Hepatocyte (in vitro differentiated cells): ENCODE measurements at regions not wholly inside any gene's neighbourhood (a gene's known extent, or its start where the extent isn't known, plus 50 kb on each side); places are given as distances from the start of the nearest gene placed in this dataset.

Source experiments
- DNase-seq: peaks from one replicate; pipeline ENCODE4 v3.0.0-alpha.2; 2016; ENCODE audit warnings: low spot score
- H2AFZ ChIP-seq: fragments of 200-600 bp; sonication (generic); 2 replicates; pipeline ENCODE4 v1.6.0; 2016; ENCODE audit warnings: antibody characterized with exemption, mild to moderate bottlenecking
- H3K27ac ChIP-seq: fragments of 200-600 bp; sonication (generic); 2 replicates; pipeline ENCODE4 v1.5.1; 2016; ENCODE audit warnings: mild to moderate bottlenecking
- H3K27me3 ChIP-seq: fragments of 200-600 bp; sonication (generic); 2 replicates; pipeline ENCODE4 v1.6.1; 2016
- H3K36me3 ChIP-seq: fragments of 200-600 bp; sonication (generic); replicated peaks from 2 replicates; pipeline ENCODE4 v1.5.1; 2016; ENCODE audit warnings: low read depth; ENCODE audit not compliant: insufficient read depth
- H3K4me1 ChIP-seq: fragments of 200-600 bp; sonication (generic); 2 replicates; pipeline ENCODE4 v1.5.1; 2016; ENCODE audit warnings: mild to moderate bottlenecking, moderate library complexity; ENCODE audit not compliant: insufficient read depth
- H3K4me2 ChIP-seq: fragments of 200-600 bp; sonication (generic); 2 replicates; pipeline ENCODE4 v1.6.0; 2016
- H3K4me3 ChIP-seq: fragments of 200-600 bp; sonication (generic); 2 replicates; pipeline ENCODE4 v1.5.1; 2016; ENCODE audit warnings: mild to moderate bottlenecking
- H3K79me2 ChIP-seq: fragments of 200-600 bp; sonication (generic); 2 replicates; pipeline ENCODE4 v1.6.0; 2017; ENCODE audit warnings: mild to moderate bottlenecking
- H3K9me2 ChIP-seq: fragments of 200-600 bp; sonication (generic); replicated peaks from 2 replicates; pipeline ENCODE4 v1.6.0; 2017; ENCODE audit warnings: mild to moderate bottlenecking; ENCODE audit not compliant: insufficient read depth
- H3K9me3 ChIP-seq: fragments of 200-600 bp; sonication (generic); 2 replicates; pipeline ENCODE4 v1.5.1; 2016; ENCODE audit warnings: low read depth, mild to moderate bottlenecking
- H4K20me1 ChIP-seq: fragments of 200-600 bp; sonication (generic); 2 replicates; pipeline ENCODE4 v1.6.0; 2016; ENCODE audit warnings: mild to moderate bottlenecking; ENCODE audit not compliant: insufficient read depth, poor library complexity, severe bottlenecking
- EZH2 ChIP-seq: fragments of 200-600 bp; sonication (generic); IDR thresholded peaks from 2 replicates; pipeline ENCODE4 v1.6.1; 2016; ENCODE audit warnings: antibody characterized with exemption, mild to moderate bottlenecking, borderline replicate concordance
- EZH2phosphoT487 ChIP-seq: fragments of 200-600 bp; sonication (generic); IDR thresholded peaks from one replicate; pipeline ENCODE4 v1.6.1; 2018; ENCODE audit warnings: antibody characterized with exemption, mild to moderate bottlenecking, low read depth, moderate library complexity; ENCODE audit not compliant: unreplicated experiment, severe bottlenecking
- WGBS: methylation state at CpG from one replicate; pipeline ENCODE4 v1.1.6; 2016; ENCODE audit warnings: low lambda C conversion rate; ENCODE audit errors: missing lambda C conversion rate; 5-methylcytosine and 5-hydroxymethylcytosine counted together
- TF ChIP-seq, protein P1 (sequence below): fragments of 200-600 bp; sonication (generic); IDR thresholded peaks from 2 replicates; pipeline ENCODE4 v1.5.1; 2016; ENCODE audit warnings: antibody characterized with exemption, mild to moderate bottlenecking; ENCODE audit not compliant: poor library complexity

DNA sequence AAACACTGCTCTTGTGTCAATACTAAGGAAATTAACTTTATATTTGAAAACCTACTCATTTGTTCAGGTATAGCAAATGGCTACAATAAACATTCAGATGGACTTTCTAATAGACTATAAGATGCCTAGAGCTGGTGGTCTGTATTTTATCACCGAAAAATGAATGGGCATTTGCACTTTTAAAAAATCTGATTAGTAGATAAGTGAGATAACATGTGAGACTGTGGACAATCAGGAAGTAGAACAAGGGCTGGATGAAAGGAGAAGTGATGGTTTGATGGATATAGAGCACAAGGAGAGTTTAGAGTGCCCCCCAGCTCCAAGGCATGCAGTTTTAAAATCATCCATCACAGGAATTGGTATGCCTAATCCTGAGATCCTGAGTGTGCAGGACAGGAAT is 308.4 kb upstream of the RARB start:
- H3K36me3 ChIP-seq: no peaks in the 10 kb centered on the region
- DNase-seq: no peak
- H4K20me1 ChIP-seq: no peaks in the 10 kb centered on the region
- H3K27me3 ChIP-seq: no peaks in the 10 kb centered on the region
- no peak overlapping the region for H3K4me3 ChIP-seq
- H3K9me2 ChIP-seq: no peaks in the 10 kb centered on the region
- H3K79me2 ChIP-seq: no peaks in the 10 kb centered on the region
- H2AFZ ChIP-seq: no peak overlapping the region
- no peak overlapping the region for H3K27ac ChIP-seq
- TF ChIP-seq EZH2: no peak
- TF ChIP-seq, protein P1, sequence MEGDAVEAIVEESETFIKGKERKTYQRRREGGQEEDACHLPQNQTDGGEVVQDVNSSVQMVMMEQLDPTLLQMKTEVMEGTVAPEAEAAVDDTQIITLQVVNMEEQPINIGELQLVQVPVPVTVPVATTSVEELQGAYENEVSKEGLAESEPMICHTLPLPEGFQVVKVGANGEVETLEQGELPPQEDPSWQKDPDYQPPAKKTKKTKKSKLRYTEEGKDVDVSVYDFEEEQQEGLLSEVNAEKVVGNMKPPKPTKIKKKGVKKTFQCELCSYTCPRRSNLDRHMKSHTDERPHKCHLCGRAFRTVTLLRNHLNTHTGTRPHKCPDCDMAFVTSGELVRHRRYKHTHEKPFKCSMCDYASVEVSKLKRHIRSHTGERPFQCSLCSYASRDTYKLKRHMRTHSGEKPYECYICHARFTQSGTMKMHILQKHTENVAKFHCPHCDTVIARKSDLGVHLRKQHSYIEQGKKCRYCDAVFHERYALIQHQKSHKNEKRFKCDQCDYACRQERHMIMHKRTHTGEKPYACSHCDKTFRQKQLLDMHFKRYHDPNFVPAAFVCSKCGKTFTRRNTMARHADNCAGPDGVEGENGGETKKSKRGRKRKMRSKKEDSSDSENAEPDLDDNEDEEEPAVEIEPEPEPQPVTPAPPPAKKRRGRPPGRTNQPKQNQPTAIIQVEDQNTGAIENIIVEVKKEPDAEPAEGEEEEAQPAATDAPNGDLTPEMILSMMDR: no peak
- no peak for TF ChIP-seq EZH2phosphoT487
- no peak overlapping the region for H3K4me2 ChIP-seq
- WGBS: 88% methylated on average over 1 of the region's 1 CpG
- H3K4me1 ChIP-seq: peaks cover 4% of the 10 kb centered on the region
- no peaks in the 10 kb centered on the region for H3K9me3 ChIP-seq

DNA sequence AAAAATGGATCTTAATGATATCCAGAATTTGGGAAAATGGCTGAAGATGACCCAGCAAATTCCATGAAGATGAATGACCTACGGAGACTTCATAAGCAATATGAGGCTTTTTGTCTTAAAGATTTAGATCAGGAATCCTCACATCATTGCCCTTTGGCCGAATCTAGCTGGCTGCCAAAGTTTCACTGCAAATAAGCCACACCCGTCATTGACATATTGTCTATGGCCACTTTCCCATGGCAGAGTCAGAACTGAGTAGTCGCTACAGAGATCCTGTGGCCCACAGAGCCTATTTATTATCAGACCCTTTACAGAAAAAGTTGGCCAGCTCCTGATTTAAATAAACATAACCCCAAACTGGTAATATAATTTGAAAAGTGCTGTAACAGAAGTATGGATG is 307.4 kb upstream of the RARB start:
- no peaks in the 10 kb centered on the region for H3K9me2 ChIP-seq
- H3K27ac ChIP-seq: no peak overlapping the region
- no peaks in the 10 kb centered on the region for H3K36me3 ChIP-seq
- peaks cover 4% of the 10 kb centered on the region for H3K4me1 ChIP-seq
- H3K4me3 ChIP-seq: no peak overlapping the region
- no peak overlapping the region for H3K4me2 ChIP-seq
- peak; percentile 10 for DNase-seq
- WGBS: 78% methylated on average over 4 of the region's 4 CpGs
- H2AFZ ChIP-seq: no peak overlapping the region
- H4K20me1 ChIP-seq: no peaks in the 10 kb centered on the region
- no peak for TF ChIP-seq EZH2phosphoT487
- TF ChIP-seq, protein P1: no peak
- TF ChIP-seq EZH2: no peak
- no peaks in the 10 kb centered on the region for H3K27me3 ChIP-seq
- no peaks in the 10 kb centered on the region for H3K9me3 ChIP-seq
- H3K79me2 ChIP-seq: no peaks in the 10 kb centered on the region

DNA sequence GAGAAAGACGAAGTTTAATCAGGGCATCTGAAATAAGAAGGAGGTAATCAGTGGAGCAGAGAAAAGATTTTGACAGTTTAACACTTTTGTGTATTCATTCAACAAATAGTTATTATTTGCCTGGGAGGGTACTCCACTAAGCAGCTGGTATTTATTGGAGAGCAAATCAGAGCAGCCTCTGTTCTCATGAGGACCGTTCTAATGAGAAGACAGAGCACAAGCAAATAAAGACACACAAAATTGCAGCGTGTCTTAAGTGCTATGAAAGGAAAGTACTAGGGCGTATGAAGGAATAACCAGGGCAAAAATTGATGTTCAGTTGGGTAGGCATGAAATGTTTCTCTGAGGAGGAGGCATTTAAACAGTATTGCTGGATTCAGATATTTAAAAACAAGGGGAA is 302.9 kb upstream of the RARB start:
- TF ChIP-seq EZH2phosphoT487 (no peak), EZH2 (no peak)
- TF ChIP-seq, protein P1: no peak
- Histone ChIP-seq H3K4me2 (no peak overlapping the region), H3K36me3 (no peaks in the 10 kb centered on the region), H3K27me3 (no peaks in the 10 kb centered on the region), H3K9me3 (no peaks in the 10 kb centered on the region), H3K27ac (no peak overlapping the region), H3K4me1 (no peaks in the 10 kb centered on the region), H3K9me2 (no peaks in the 10 kb centered on the region), H3K79me2 (no peaks in the 10 kb centered on the region), H2AFZ (no peak overlapping the region), H4K20me1 (no peaks in the 10 kb centered on the region), H3K4me3 (no peak overlapping the region)
- no peak for DNase-seq
- 75% methylated on average over 4 of the region's 4 CpGs for WGBS

DNA sequence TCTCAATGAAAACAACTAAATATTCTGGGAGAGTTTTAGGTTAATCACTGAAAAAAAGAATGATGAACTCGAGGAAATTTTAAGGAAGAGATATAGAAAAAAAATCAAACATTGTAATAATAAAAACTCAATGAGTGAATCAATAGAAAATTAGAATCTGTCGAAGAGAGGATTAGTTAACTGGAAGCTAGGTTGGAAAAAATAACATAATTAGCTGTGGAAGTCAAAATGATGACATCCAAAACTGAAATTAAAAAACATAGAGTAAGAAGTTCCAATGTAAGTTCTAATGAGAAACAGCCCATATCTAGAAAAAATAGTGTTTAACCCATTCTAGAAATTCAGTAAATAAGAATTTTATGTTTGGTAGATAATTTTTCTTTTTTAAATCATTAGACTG is 299.3 kb upstream of the RARB start:
- no peak for TF ChIP-seq EZH2phosphoT487
- TF ChIP-seq, protein P1: no peak
- TF ChIP-seq EZH2: no peak
- no peak overlapping the region for H3K27ac ChIP-seq
- H3K4me3 ChIP-seq: no peak overlapping the region
- no peak overlapping the region for H3K4me2 ChIP-seq
- no peaks in the 10 kb centered on the region for H4K20me1 ChIP-seq
- DNase-seq: no peak
- WGBS: 92% methylated on average over 2 of the region's 2 CpGs
- no peaks in the 10 kb centered on the region for H3K4me1 ChIP-seq
- H3K27me3 ChIP-seq: no peaks in the 10 kb centered on the region
- H3K9me3 ChIP-seq: no peaks in the 10 kb centered on the region
- no peaks in the 10 kb centered on the region for H3K36me3 ChIP-seq
- H3K79me2 ChIP-seq: no peaks in the 10 kb centered on the region
- H2AFZ ChIP-seq: no peak overlapping the region
- no peaks in the 10 kb centered on the region for H3K9me2 ChIP-seq
